Hepatocyte (in vitro differentiated cells): ENCODE measurements at regions not wholly inside any gene's neighbourhood (a gene's known extent, or its start where the extent isn't known, plus 50 kb on each side); places are given as distances from the start of the nearest gene placed in this dataset.
"Not testable (repeated sequence)": the region's sequence is repeated elsewhere in the genome, so short reads cannot be mapped to it uniquely, and the experiment has no call there.

Experiments used
- DNase-seq: peaks from one replicate; pipeline ENCODE4 v3.0.0-alpha.2; 2016; ENCODE audit warnings: low spot score
- H2AFZ ChIP-seq: fragments of 200-600 bp; sonication (generic); 2 replicates; pipeline ENCODE4 v1.6.0; 2016; ENCODE audit warnings: antibody characterized with exemption, mild to moderate bottlenecking
- H3K27ac ChIP-seq: fragments of 200-600 bp; sonication (generic); 2 replicates; pipeline ENCODE4 v1.5.1; 2016; ENCODE audit warnings: mild to moderate bottlenecking
- H3K27me3 ChIP-seq: fragments of 200-600 bp; sonication (generic); 2 replicates; pipeline ENCODE4 v1.6.1; 2016
- H3K36me3 ChIP-seq: fragments of 200-600 bp; sonication (generic); replicated peaks from 2 replicates; pipeline ENCODE4 v1.5.1; 2016; ENCODE audit warnings: low read depth; ENCODE audit not compliant: insufficient read depth
- H3K4me1 ChIP-seq: fragments of 200-600 bp; sonication (generic); 2 replicates; pipeline ENCODE4 v1.5.1; 2016; ENCODE audit warnings: mild to moderate bottlenecking, moderate library complexity; ENCODE audit not compliant: insufficient read depth
- H3K4me2 ChIP-seq: fragments of 200-600 bp; sonication (generic); 2 replicates; pipeline ENCODE4 v1.6.0; 2016
- H3K4me3 ChIP-seq: fragments of 200-600 bp; sonication (generic); 2 replicates; pipeline ENCODE4 v1.5.1; 2016; ENCODE audit warnings: mild to moderate bottlenecking
- H3K79me2 ChIP-seq: fragments of 200-600 bp; sonication (generic); 2 replicates; pipeline ENCODE4 v1.6.0; 2017; ENCODE audit warnings: mild to moderate bottlenecking
- H3K9me2 ChIP-seq: fragments of 200-600 bp; sonication (generic); replicated peaks from 2 replicates; pipeline ENCODE4 v1.6.0; 2017; ENCODE audit warnings: mild to moderate bottlenecking; ENCODE audit not compliant: insufficient read depth
- H3K9me3 ChIP-seq: fragments of 200-600 bp; sonication (generic); 2 replicates; pipeline ENCODE4 v1.5.1; 2016; ENCODE audit warnings: low read depth, mild to moderate bottlenecking
- H4K20me1 ChIP-seq: fragments of 200-600 bp; sonication (generic); 2 replicates; pipeline ENCODE4 v1.6.0; 2016; ENCODE audit warnings: mild to moderate bottlenecking; ENCODE audit not compliant: insufficient read depth, poor library complexity, severe bottlenecking
- WGBS: methylation state at CpG from one replicate; pipeline ENCODE4 v1.1.6; 2016; ENCODE audit warnings: low lambda C conversion rate; ENCODE audit errors: missing lambda C conversion rate; 5-methylcytosine and 5-hydroxymethylcytosine counted together

- DNase-seq, H3K4me3 ChIP-seq, H3K27ac ChIP-seq, H3K4me1 ChIP-seq, H3K27me3 ChIP-seq, H3K4me2 ChIP-seq, H3K36me3 ChIP-seq, H3K9me3 ChIP-seq, H3K9me2 ChIP-seq, H3K79me2 ChIP-seq, H4K20me1 ChIP-seq, H2AFZ ChIP-seq: not testable (repeated sequence)
- WGBS = 49% methylated on average over 2 of the region's 2 CpGs
Observed at GRCh38 chr21:9883571-9884282, 637.7 kb upstream of the TPTE start.

GRCh38 chr21:9888500-9888899, 632.9 kb upstream of the TPTE start:
- DNase-seq, H4K20me1 ChIP-seq, H3K9me2 ChIP-seq, H3K27ac ChIP-seq, H3K9me3 ChIP-seq, H3K27me3 ChIP-seq, H3K36me3 ChIP-seq, H2AFZ ChIP-seq, H3K4me1 ChIP-seq, H3K4me2 ChIP-seq, H3K79me2 ChIP-seq, H3K4me3 ChIP-seq: not testable (repeated sequence)
- 70% methylated on average over 6 of the region's 6 CpGs for WGBS

- not testable (repeated sequence) for H3K27ac ChIP-seq, DNase-seq, H3K4me1 ChIP-seq, H3K9me2 ChIP-seq, H4K20me1 ChIP-seq, H2AFZ ChIP-seq, H3K4me3 ChIP-seq, H3K36me3 ChIP-seq, H3K27me3 ChIP-seq, H3K4me2 ChIP-seq, H3K79me2 ChIP-seq
- WGBS = 51% methylated on average over 3 of the region's 3 CpGs
- H3K9me3 ChIP-seq = peaks cover 14% of the 10 kb centered on the region
Observed at GRCh38 chr21:9903579-9903978, 617.8 kb upstream of the TPTE start.

GRCh38 chr21:9914135-9914534, 607.2 kb upstream of the TPTE start:
- H3K9me2 ChIP-seq, H2AFZ ChIP-seq: not testable (repeated sequence)
- 42% methylated on average over 5 of the region's 5 CpGs for WGBS

GRCh38 chr21:9919446-9919845, 601.9 kb upstream of the TPTE start:
- not testable (repeated sequence) for H3K4me2 ChIP-seq, H4K20me1 ChIP-seq, H2AFZ ChIP-seq, DNase-seq, H3K4me1 ChIP-seq, H3K9me2 ChIP-seq, H3K27me3 ChIP-seq, H3K27ac ChIP-seq, H3K4me3 ChIP-seq, H3K36me3 ChIP-seq, H3K79me2 ChIP-seq
- peaks cover 11% of the 10 kb centered on the region for H3K9me3 ChIP-seq
- WGBS = 30% methylated on average over 1 of the region's 1 CpG

More at GRCh38 chr21:9914135-9914534, 607.2 kb upstream of the TPTE start:
- H3K4me1 ChIP-seq, H3K4me3 ChIP-seq, H4K20me1 ChIP-seq, H3K9me3 ChIP-seq, H3K4me2 ChIP-seq, H3K27ac ChIP-seq, H3K79me2 ChIP-seq, H3K36me3 ChIP-seq, H3K27me3 ChIP-seq, DNase-seq: not testable (repeated sequence)

- H3K4me2 ChIP-seq, H3K79me2 ChIP-seq, H3K4me3 ChIP-seq, H2AFZ ChIP-seq, H3K27ac ChIP-seq, H3K4me1 ChIP-seq, H3K9me3 ChIP-seq, H3K36me3 ChIP-seq, H3K27me3 ChIP-seq, H4K20me1 ChIP-seq, H3K9me2 ChIP-seq, DNase-seq: not testable (repeated sequence)
- WGBS = 70% methylated on average over 7 of the region's 7 CpGs
Observed at GRCh38 chr21:9943639-9944038, 577.7 kb upstream of the TPTE start.

- H3K36me3 ChIP-seq, H4K20me1 ChIP-seq, H3K27me3 ChIP-seq, DNase-seq, H3K4me3 ChIP-seq, H3K9me2 ChIP-seq, H3K4me2 ChIP-seq, H3K79me2 ChIP-seq, H2AFZ ChIP-seq, H3K4me1 ChIP-seq, H3K27ac ChIP-seq: not testable (repeated sequence)
- 22% methylated on average over 1 of the region's 1 CpG for WGBS
- H3K9me3 ChIP-seq = peaks cover 15% of the 10 kb centered on the region
Observed at GRCh38 chr21:9946057-9946456, 575.3 kb upstream of the TPTE start.

GRCh38 chr21:9949510-9950289, 571.7 kb upstream of the TPTE start:
- DNase-seq = not testable (repeated sequence)

GRCh38 chr21:9950363-9950762, 571.0 kb upstream of the TPTE start:
- H4K20me1 ChIP-seq, H3K36me3 ChIP-seq, H2AFZ ChIP-seq, H3K4me1 ChIP-seq, DNase-seq, H3K27ac ChIP-seq, H3K27me3 ChIP-seq, H3K9me2 ChIP-seq, H3K4me3 ChIP-seq, H3K4me2 ChIP-seq, H3K79me2 ChIP-seq: not testable (repeated sequence)
- peaks cover 11% of the 10 kb centered on the region for H3K9me3 ChIP-seq
- 19% methylated on average over 2 of the region's 2 CpGs for WGBS

More at GRCh38 chr21:9949510-9950289, 571.7 kb upstream of the TPTE start:
- H3K4me3 ChIP-seq, H3K4me1 ChIP-seq, H3K9me2 ChIP-seq, H2AFZ ChIP-seq, H3K4me2 ChIP-seq, H3K36me3 ChIP-seq, H3K79me2 ChIP-seq, H3K27me3 ChIP-seq, H3K27ac ChIP-seq, H4K20me1 ChIP-seq: not testable (repeated sequence)
- peaks cover 15% of the 10 kb centered on the region for H3K9me3 ChIP-seq
- 51% methylated on average over 8 of the region's 8 CpGs for WGBS
